A549 (cell line): ENCODE measurements at regions not wholly inside any gene's neighbourhood (a gene's known extent, or its start where the extent isn't known, plus 50 kb on each side); places are given as distances from the start of the nearest gene placed in this dataset.

Source experiments
- ATAC-seq, 2 experiments: fragments of 200-7000 bp in 1 of 2; fragments of >200 bp in 1 of 2; cut with Nextera tagmentation in 1 of 2; cut with Tn5 transposase in 1 of 2; 3 replicates each; pipeline versions ENCODE4 v1.8.0 to v1.9.1; 2018 to 2020; ENCODE audit warnings: mild to moderate bottlenecking in 1 of 2, moderate library complexity in 1 of 2
- CTCF ChIA-PET: fragments of 300-600 bp; sonication (Branson Sonifier 250); formaldehyde crosslinking; extraction: SDS; loops from one replicate; lab custom pipeline; 2021; ENCODE audit warnings: antibody characterized with exemption, inconsistent platforms; lab: Yijun Ruan, JAX
- POLR2A ChIA-PET: fragments of 350-600 bp; formaldehyde crosslinking; extraction: SDS; loops from one replicate; lab custom pipeline; 2021; ENCODE audit warnings: antibody characterized with exemption, inconsistent platforms; lab: Yijun Ruan, JAX
- DNase-seq, 2 experiments: peaks; one replicate each; pipeline versions ENCODE4 v3.0.0 to v3.0.0-alpha.2; 2011 to 2016; ENCODE audit warnings: low read depth in 1 of 2, low spot score in 1 of 2
- FAIRE-seq: peaks from 2 replicates; lab custom pipeline; 2011; peaks lifted over from hg19 to GRCh38; lab: Jason Lieb, UNC
- H3K27ac ChIP-seq, 2 experiments: fragments of >200 bp; sonication (Bioruptor Twin); formaldehyde crosslinking; 3 replicates each; pipeline ENCODE4 v1.5.1; 2016 to 2017
- H3K4me1 ChIP-seq: fragments of >200 bp; sonication (Bioruptor Twin); formaldehyde crosslinking; 3 replicates; pipeline ENCODE4 v1.6.1; 2016
- H3K4me2 ChIP-seq: fragments of >200 bp; sonication (Bioruptor Twin); formaldehyde crosslinking; 3 replicates; pipeline ENCODE4 v1.6.1; 2016
- H3K4me3 ChIP-seq: fragments of >200 bp; sonication (Bioruptor Twin); formaldehyde crosslinking; 3 replicates; pipeline ENCODE4 v1.5.1; 2016
- H3K9me3 ChIP-seq: fragments of >200 bp; sonication (Bioruptor Twin); formaldehyde crosslinking; 3 replicates; pipeline ENCODE4 v1.6.1; 2016
- CBX8 ChIP-seq: fragments of 200-600 bp; sonication (generic); IDR thresholded peaks from 2 replicates; pipeline ENCODE4 v1.6.1; 2016
- CEBPB ChIP-seq, 2 experiments: fragments of >200 bp in 1 of 2; sonication (Bioruptor Twin) in 1 of 2; formaldehyde crosslinking in 1 of 2; IDR thresholded peaks; 2 replicates each; pipeline ENCODE4 v1.6.1; 2012 to 2016
- CHD4 ChIP-seq: fragments of 200-600 bp; sonication (generic); IDR thresholded peaks from 2 replicates; pipeline ENCODE4 v1.6.1; 2016; ENCODE audit warnings: antibody characterized with exemption, mild to moderate bottlenecking, borderline replicate concordance
- FOSB ChIP-seq: fragments of 250-450 bp; sonication (Bioruptor Pico); IDR thresholded peaks from 2 replicates; pipeline ENCODE4 v1.5.0; 2020; ENCODE audit warnings: mild to moderate bottlenecking, moderate library complexity
- HDAC2 ChIP-seq: fragments of 200-600 bp; sonication (generic); IDR thresholded peaks from 2 replicates; pipeline ENCODE4 v1.6.1; 2016
- HOXB13 ChIP-seq: fragments of 250-450 bp; sonication (Bioruptor Pico); IDR thresholded peaks from 2 replicates; pipeline ENCODE4 v1.5.0; 2020; ENCODE audit warnings: low read depth, mild to moderate bottlenecking, moderate library complexity
- KDM5A ChIP-seq: fragments of 200-600 bp; sonication (generic); IDR thresholded peaks from 2 replicates; pipeline ENCODE4 v1.6.1; 2016; ENCODE audit warnings: antibody characterized with exemption, mild to moderate bottlenecking
- MAZ ChIP-seq: fragments of 150-350 bp; IDR thresholded peaks from 2 replicates; pipeline ENCODE4 v1.6.1; 2014; ENCODE audit warnings: antibody characterized with exemption, low read depth, low read length, borderline replicate concordance
- MYC ChIP-seq: IDR thresholded peaks from 2 replicates; pipeline ENCODE4 v1.6.1; 2012; ENCODE audit warnings: mild to moderate bottlenecking, inconsistent platforms, low read length, improper control_type of control experiment, borderline replicate concordance
- PHF8 ChIP-seq: fragments of 200-600 bp; sonication (generic); IDR thresholded peaks from 2 replicates; pipeline ENCODE4 v1.6.1; 2016; ENCODE audit warnings: low read depth, mild to moderate bottlenecking, antibody characterized with exemption, moderate library complexity, borderline replicate concordance
- POLR2AphosphoS2 ChIP-seq: conservative IDR thresholded peaks from 2 replicates; pipeline ENCODE4 v1.6.1; 2012; ENCODE audit warnings: low read length, improper control_type of control experiment, inconsistent platforms
- RARB ChIP-seq: fragments of 250-450 bp; sonication (Bioruptor Pico); IDR thresholded peaks from 2 replicates; pipeline ENCODE4 v1.8.0; 2021; ENCODE audit warnings: mild to moderate bottlenecking, moderate library complexity
- TFCP2L1 ChIP-seq: fragments of 250-450 bp; sonication (Bioruptor Pico); IDR thresholded peaks from 2 replicates; pipeline ENCODE4 v1.5.0; 2021; ENCODE audit warnings: mild to moderate bottlenecking
- ZC3H11A ChIP-seq: fragments of 450-650 bp; IDR thresholded peaks from 2 replicates; pipeline ENCODE4 v1.6.1; 2014; ENCODE audit warnings: antibody characterized with exemption, mild to moderate bottlenecking
- ZFP36 ChIP-seq: fragments of 450-650 bp; IDR thresholded peaks from 2 replicates; pipeline ENCODE4 v1.6.1; 2014; ENCODE audit warnings: borderline replicate concordance; ENCODE audit not compliant: partially characterized antibody
- ZSCAN20 ChIP-seq: fragments of 250-450 bp; sonication (Bioruptor Pico); IDR thresholded peaks from 2 replicates; pipeline ENCODE4 v1.8.0; 2022; ENCODE audit warnings: mild to moderate bottlenecking, moderate library complexity
- WGBS: methylation state at CpG from one replicate; pipeline ENCODE4 v1.1.6; 2017; ENCODE audit errors: missing lambda C conversion rate; 5-methylcytosine and 5-hydroxymethylcytosine counted together
- TF ChIP-seq, protein P1 (sequence below): fragments of 250-450 bp; sonication (Bioruptor Pico); IDR thresholded peaks from 2 replicates; pipeline ENCODE4 v1.5.0; 2020; ENCODE audit warnings: low read depth, mild to moderate bottlenecking, moderate library complexity
- TF ChIP-seq, protein P2 (sequence below): fragments of 450-650 bp; IDR thresholded peaks from 2 replicates; pipeline ENCODE4 v1.6.1; 2014; ENCODE audit warnings: antibody characterized with exemption
- TF ChIP-seq, protein P3 (sequence below): fragments of >200 bp; sonication (Bioruptor Twin); formaldehyde crosslinking; IDR thresholded peaks from 3 replicates; pipeline ENCODE4 v1.6.1; 2016
- TF ChIP-seq, protein P4 (sequence below): fragments of >200 bp; sonication (Bioruptor Twin); formaldehyde crosslinking; IDR thresholded peaks from 3 replicates; pipeline ENCODE4 v1.5.1; 2016
- TF ChIP-seq, protein P5 (sequence below): fragments of 150-350 bp; IDR thresholded peaks from 2 replicates; pipeline ENCODE4 v1.6.1; 2014; ENCODE audit warnings: low read depth, mild to moderate bottlenecking, low read length
- TF ChIP-seq, protein P6 (sequence below): fragments of >200 bp; sonication (Bioruptor Twin); formaldehyde crosslinking; IDR thresholded peaks from 2 replicates; pipeline ENCODE4 v1.6.1; 2016

DNA sequence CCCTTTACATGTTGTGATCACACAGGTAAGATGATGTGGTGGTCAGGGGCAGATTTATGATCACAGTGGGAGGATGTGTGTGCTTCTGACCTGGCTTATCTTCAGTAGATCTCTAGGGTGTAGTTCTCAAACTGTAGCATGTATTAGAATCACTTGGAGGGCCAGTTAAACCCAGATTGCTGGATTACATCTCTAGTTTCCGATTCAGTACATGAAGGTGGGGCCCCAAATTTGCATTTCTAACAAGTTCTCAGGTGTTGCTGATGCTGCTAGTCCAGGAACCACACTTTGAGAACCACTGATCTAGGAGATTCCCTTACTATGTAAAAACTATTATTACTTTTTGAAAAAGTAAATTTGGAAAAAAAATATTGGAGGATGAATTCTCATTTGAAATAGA, 199.3 kb upstream of the GOLIM4 start (continued):
- TF ChIP-seq, protein P1, sequence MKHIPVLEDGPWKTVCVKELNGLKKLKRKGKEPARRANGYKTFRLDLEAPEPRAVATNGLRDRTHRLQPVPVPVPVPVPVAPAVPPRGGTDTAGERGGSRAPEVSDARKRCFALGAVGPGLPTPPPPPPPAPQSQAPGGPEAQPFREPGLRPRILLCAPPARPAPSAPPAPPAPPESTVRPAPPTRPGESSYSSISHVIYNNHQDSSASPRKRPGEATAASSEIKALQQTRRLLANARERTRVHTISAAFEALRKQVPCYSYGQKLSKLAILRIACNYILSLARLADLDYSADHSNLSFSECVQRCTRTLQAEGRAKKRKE (CRISPR knock-in tag): no peak
- TF ChIP-seq KDM5A: no peak

DNA sequence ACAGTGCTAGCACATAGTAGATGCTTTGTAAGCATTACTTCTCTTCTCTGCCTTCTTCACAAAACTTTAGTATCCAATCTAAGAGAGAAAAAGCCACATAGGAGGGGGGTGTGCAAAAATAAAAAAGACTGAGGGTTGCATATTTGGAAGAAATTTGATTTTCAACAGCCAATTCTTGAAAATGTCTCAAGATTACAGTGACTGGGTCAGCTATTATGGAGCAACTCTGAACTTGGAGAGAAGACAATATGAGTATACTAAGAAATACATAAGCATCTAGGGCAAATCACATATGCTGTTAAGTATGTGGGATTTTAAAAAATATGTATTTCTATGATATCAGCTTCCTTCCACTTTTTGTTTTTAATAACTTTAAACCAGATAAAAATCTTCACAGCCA, 196.6 kb upstream of the GOLIM4 start:
- no peaks in the 10 kb centered on the region for H3K9me3 ChIP-seq
- ATAC-seq (no peak), DNase-seq (no peak), FAIRE-seq (no peak)
- CTCF ChIA-PET: no interaction called here
- no peak overlapping the region for H3K4me3 ChIP-seq
- POLR2A ChIA-PET: no interaction called here
- no peak overlapping the region for H3K4me2 ChIP-seq
- no peak for TF ChIP-seq HDAC2
- TF ChIP-seq, all 56 proteins: peak for 0
- no peaks in the 10 kb centered on the region for H3K4me1 ChIP-seq
- no peak overlapping the region for H3K27ac ChIP-seq

DNA sequence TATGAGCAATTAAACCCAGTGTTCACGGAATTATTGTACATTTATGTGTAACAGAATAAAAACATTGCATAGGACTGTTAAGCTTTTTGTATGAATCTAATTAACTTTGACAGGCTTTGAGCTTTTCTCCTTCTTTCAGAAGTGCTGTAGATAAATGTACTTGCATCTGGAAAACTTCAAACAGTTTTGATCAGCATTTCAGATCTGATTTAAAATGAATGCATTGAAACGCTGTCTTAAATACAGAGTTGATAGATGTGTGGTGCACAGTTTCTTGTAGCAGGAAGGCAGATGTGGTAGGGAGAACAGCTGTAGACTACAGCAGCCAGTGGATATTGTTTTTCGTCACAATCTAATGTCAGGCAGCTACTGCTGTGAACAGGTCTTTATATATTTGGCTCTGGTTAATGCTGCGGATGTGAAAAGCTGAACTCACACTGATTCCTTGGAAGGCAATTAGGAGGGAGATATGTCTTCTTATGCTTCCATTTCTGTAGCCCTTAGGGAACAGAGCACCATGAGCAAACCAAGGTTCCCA, 193.8 kb upstream of the GOLIM4 start:
- no peak overlapping the region for H3K4me2 ChIP-seq
- H3K4me3 ChIP-seq: no peak overlapping the region
- H3K9me3 ChIP-seq: no peaks in the 10 kb centered on the region
- TF ChIP-seq POLR2AphosphoS2: no peak
- TF ChIP-seq KDM5A: no peak
- no peak for TF ChIP-seq HOXB13 (CRISPR knock-in tag)
- TF ChIP-seq ZSCAN20: no peak
- 16% methylated on average over 4 of the region's 4 CpGs for WGBS
- POLR2A ChIA-PET: no interaction called here
- no peaks in the 10 kb centered on the region for H3K4me1 ChIP-seq
- ATAC-seq (no peak), DNase-seq (no peak), FAIRE-seq (no peak)
- CTCF ChIA-PET: no interaction called here
- no peak overlapping the region for H3K27ac ChIP-seq

DNA sequence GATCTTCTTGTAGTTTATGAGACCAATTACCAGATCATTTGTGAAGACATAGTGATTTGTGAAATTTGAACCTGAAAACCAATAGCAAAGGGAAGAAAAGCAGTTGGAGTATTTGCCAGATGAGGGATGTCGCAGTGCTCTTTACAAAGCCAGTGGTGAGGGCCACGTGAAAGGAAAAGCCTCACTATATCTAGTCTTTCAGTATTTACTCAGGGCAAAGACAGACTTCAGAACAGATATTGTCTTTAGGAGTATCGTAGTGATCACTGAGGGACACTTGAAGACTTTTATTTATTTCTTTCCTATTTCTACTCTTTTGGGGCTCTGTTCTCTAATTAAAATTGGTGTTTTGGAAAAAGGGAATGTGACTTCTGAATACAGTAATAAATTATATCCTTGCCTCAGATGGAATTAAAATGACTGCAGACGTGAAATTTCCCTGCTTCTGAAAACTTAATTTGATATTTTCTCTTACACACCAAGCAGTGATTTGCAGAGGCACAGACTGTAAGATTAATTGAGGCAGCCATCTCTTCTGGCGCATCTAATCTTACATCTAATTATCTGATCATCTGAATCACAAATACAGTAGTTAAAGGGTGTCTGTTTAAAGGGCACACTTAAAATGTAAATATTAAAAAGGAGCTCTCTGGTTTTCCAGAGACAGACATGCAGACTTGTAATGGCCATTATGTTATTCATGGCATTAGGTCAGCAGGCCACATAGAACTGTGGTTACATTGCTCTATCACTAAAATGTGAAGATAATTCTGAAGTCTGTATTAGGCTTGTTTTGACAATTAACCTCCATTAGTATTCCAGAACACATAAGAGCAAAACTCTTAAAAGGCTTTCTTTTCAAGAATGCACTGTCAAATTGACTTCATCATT, 193.0 kb upstream of the GOLIM4 start:
- H3K4me3 ChIP-seq: no peak overlapping the region
- WGBS: 35% methylated on average over 5 of the region's 5 CpGs
- H3K9me3 ChIP-seq: no peaks in the 10 kb centered on the region
- DNase-seq (no peak), FAIRE-seq (no peak), ATAC-seq (no peak)
- H3K27ac ChIP-seq: no peak overlapping the region
- TF ChIP-seq, protein P2, sequence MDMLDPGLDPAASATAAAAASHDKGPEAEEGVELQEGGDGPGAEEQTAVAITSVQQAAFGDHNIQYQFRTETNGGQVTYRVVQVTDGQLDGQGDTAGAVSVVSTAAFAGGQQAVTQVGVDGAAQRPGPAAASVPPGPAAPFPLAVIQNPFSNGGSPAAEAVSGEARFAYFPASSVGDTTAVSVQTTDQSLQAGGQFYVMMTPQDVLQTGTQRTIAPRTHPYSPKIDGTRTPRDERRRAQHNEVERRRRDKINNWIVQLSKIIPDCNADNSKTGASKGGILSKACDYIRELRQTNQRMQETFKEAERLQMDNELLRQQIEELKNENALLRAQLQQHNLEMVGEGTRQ: no peak
- POLR2A ChIA-PET: no interaction called here
- CTCF ChIA-PET: no interaction called here
- no peaks in the 10 kb centered on the region for H3K4me1 ChIP-seq
- no peak overlapping the region for H3K4me2 ChIP-seq

DNA sequence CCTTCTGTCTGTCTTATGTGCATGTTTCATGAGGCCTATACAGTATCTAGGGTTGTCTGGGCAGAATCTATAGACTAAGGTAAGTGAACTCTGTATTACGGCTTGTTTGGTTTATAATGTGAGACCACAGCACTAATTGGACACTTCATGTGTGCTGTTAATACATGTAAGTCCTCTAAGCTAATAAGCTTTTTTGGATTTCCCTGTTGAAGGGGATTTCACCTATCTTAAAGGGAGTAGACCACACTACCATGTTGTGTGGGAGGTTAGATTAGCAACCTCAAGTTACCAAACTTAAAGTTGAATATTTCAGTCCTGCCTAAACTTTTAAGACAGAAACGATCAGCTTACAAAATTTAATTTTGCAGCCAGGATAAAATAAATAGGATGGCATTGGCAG, 189.8 kb upstream of the GOLIM4 start:
- H3K27ac ChIP-seq: no peak overlapping the region
- H3K9me3 ChIP-seq: no peaks in the 10 kb centered on the region
- H3K4me2 ChIP-seq: no peak overlapping the region
- CTCF ChIA-PET: interaction anchor here (1.5 kb wide), 1 partner anchor 74 kb away, joined by 3 read pairs; no protein-coding TSS in a partner anchor
- H3K4me1 ChIP-seq: no peaks in the 10 kb centered on the region
- FAIRE-seq (no peak), DNase-seq (no peak), ATAC-seq (no peak)
- POLR2A ChIA-PET: no interaction called here
- H3K4me3 ChIP-seq: no peak overlapping the region
- 41% methylated on average over 2 of the region's 2 CpGs for WGBS
- no peak for TF ChIP-seq FOSB
- no peak for TF ChIP-seq CBX8
- TF ChIP-seq, protein P3, sequence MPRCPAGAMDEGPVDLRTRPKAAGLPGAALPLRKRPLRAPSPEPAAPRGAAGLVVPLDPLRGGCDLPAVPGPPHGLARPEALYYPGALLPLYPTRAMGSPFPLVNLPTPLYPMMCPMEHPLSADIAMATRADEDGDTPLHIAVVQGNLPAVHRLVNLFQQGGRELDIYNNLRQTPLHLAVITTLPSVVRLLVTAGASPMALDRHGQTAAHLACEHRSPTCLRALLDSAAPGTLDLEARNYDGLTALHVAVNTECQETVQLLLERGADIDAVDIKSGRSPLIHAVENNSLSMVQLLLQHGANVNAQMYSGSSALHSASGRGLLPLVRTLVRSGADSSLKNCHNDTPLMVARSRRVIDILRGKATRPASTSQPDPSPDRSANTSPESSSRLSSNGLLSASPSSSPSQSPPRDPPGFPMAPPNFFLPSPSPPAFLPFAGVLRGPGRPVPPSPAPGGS: no peak
- TF ChIP-seq, protein P4, sequence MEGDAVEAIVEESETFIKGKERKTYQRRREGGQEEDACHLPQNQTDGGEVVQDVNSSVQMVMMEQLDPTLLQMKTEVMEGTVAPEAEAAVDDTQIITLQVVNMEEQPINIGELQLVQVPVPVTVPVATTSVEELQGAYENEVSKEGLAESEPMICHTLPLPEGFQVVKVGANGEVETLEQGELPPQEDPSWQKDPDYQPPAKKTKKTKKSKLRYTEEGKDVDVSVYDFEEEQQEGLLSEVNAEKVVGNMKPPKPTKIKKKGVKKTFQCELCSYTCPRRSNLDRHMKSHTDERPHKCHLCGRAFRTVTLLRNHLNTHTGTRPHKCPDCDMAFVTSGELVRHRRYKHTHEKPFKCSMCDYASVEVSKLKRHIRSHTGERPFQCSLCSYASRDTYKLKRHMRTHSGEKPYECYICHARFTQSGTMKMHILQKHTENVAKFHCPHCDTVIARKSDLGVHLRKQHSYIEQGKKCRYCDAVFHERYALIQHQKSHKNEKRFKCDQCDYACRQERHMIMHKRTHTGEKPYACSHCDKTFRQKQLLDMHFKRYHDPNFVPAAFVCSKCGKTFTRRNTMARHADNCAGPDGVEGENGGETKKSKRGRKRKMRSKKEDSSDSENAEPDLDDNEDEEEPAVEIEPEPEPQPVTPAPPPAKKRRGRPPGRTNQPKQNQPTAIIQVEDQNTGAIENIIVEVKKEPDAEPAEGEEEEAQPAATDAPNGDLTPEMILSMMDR: no peak
- no peak for TF ChIP-seq PHF8
- TF ChIP-seq, protein P5, sequence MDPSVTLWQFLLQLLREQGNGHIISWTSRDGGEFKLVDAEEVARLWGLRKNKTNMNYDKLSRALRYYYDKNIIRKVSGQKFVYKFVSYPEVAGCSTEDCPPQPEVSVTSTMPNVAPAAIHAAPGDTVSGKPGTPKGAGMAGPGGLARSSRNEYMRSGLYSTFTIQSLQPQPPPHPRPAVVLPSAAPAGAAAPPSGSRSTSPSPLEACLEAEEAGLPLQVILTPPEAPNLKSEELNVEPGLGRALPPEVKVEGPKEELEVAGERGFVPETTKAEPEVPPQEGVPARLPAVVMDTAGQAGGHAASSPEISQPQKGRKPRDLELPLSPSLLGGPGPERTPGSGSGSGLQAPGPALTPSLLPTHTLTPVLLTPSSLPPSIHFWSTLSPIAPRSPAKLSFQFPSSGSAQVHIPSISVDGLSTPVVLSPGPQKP: no peak
- no peak for TF ChIP-seq TFCP2L1
- no peak for TF ChIP-seq CHD4
- TF ChIP-seq ZFP36: no peak
- TF ChIP-seq CEBPB (IDR thresholded peaks at IDR 0.05): no peak
- TF ChIP-seq RARB (CRISPR knock-in tag): no peak
- TF ChIP-seq, protein P6, sequence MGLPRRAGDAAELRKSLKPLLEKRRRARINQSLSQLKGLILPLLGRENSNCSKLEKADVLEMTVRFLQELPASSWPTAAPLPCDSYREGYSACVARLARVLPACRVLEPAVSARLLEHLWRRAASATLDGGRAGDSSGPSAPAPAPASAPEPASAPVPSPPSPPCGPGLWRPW: no peak
- no peak for TF ChIP-seq MYC
- TF ChIP-seq MAZ: no peak
- no peak for TF ChIP-seq ZC3H11A
